ENCODE measurements at regions not wholly inside any gene's neighbourhood (a gene's known extent, or its start where the extent isn't known, plus 50 kb on each side); places are given as distances from the start of the nearest gene placed in this dataset.
"Not testable (repeated sequence)": the region's sequence is repeated elsewhere in the genome, so short reads cannot be mapped to it uniquely, and the experiment has no call there.

- Mint-ChIP-seq H3K9me3 (no peaks in the 10 kb centered on the region), H3K4me1 (peaks cover 5% of the 10 kb centered on the region), H3K36me3 (ENCODE audit: low read depth) (peaks cover 41% of the 10 kb centered on the region), H3K4me3 (no peak overlapping the region), H3K27me3 (ENCODE audit: low read depth, poor library complexity) (peaks cover 2% of the 10 kb centered on the region), H3K27ac (no peak overlapping the region)
- no peak for TF ChIP-seq CTCF (IDR thresholded peaks at IDR 0.05)
- no peak for DNase-seq
These were observed 205.0 kb upstream of the KCTD7 start for GRCh38 chr7:66423729-66424128.

- Mint-ChIP-seq H3K27ac (no peak overlapping the region), H3K4me1 (peaks cover 22% of the 10 kb centered on the region), H3K9me3 (no peaks in the 10 kb centered on the region), H3K27me3 (ENCODE audit: low read depth, poor library complexity) (no peaks in the 10 kb centered on the region), H3K36me3 (ENCODE audit: low read depth) (peaks cover 46% of the 10 kb centered on the region), H3K4me3 (no peak overlapping the region)
- TF ChIP-seq CTCF (IDR thresholded peaks at IDR 0.05) = no peak
- no peak for DNase-seq
These were observed 202.3 kb upstream of the KCTD7 start for GRCh38 chr7:66426332-66426731.

GRCh38 chr7:66426996-66427395, 201.7 kb upstream of the KCTD7 start:
- peaks cover 22% of the 10 kb centered on the region for H3K4me1 Mint-ChIP-seq
- TF ChIP-seq CTCF (IDR thresholded peaks at IDR 0.05) = no peak
- no peak for DNase-seq
- no peak overlapping the region for H3K4me3 Mint-ChIP-seq
- peaks cover 46% of the 10 kb centered on the region for H3K36me3 Mint-ChIP-seq (ENCODE audit: low read depth)
- no peaks in the 10 kb centered on the region for H3K9me3 Mint-ChIP-seq
- no peaks in the 10 kb centered on the region for H3K27me3 Mint-ChIP-seq (ENCODE audit: low read depth, poor library complexity)
- no peak overlapping the region for H3K27ac Mint-ChIP-seq

- no peak overlapping the region for H3K4me3 Mint-ChIP-seq
- H3K4me1 Mint-ChIP-seq = peaks cover 25% of the 10 kb centered on the region
- peaks cover 46% of the 10 kb centered on the region for H3K36me3 Mint-ChIP-seq (ENCODE audit: low read depth)
- H3K27ac Mint-ChIP-seq = no peak overlapping the region
- H3K27me3 Mint-ChIP-seq (ENCODE audit: low read depth, poor library complexity) = no peaks in the 10 kb centered on the region
- no peaks in the 10 kb centered on the region for H3K9me3 Mint-ChIP-seq
- no peak for DNase-seq
- TF ChIP-seq CTCF (IDR thresholded peaks at IDR 0.05) = no peak
These were observed 200.7 kb upstream of the KCTD7 start for GRCh38 chr7:66427956-66428355.

GRCh38 chr7:66429498-66430163, 199.1 kb upstream of the KCTD7 start:
- Mint-ChIP-seq H3K4me1 (peaks cover 25% of the 10 kb centered on the region), H3K4me3 (no peak overlapping the region), H3K27ac (no peak overlapping the region), H3K9me3 (no peaks in the 10 kb centered on the region), H3K27me3 (ENCODE audit: low read depth, poor library complexity) (peaks cover 2% of the 10 kb centered on the region), H3K36me3 (ENCODE audit: low read depth) (peaks cover 36% of the 10 kb centered on the region)
- no peak for TF ChIP-seq CTCF (IDR thresholded peaks at IDR 0.05)
- DNase-seq = no peak

GRCh38 chr7:66430164-66430545, 198.5 kb upstream of the KCTD7 start:
- H3K9me3 Mint-ChIP-seq = no peaks in the 10 kb centered on the region
- peaks cover 36% of the 10 kb centered on the region for H3K36me3 Mint-ChIP-seq (ENCODE audit: low read depth)
- no peak overlapping the region for H3K4me3 Mint-ChIP-seq
- no peak overlapping the region for H3K27ac Mint-ChIP-seq
- no peak for DNase-seq
- peaks cover 2% of the 10 kb centered on the region for H3K27me3 Mint-ChIP-seq (ENCODE audit: low read depth, poor library complexity)
- peaks cover 25% of the 10 kb centered on the region for H3K4me1 Mint-ChIP-seq
- no peak for TF ChIP-seq CTCF (IDR thresholded peaks at IDR 0.05)

- not testable (repeated sequence) for H3K27me3 Mint-ChIP-seq (ENCODE audit: low read depth, poor library complexity); H3K4me1 Mint-ChIP-seq; DNase-seq; H3K4me3 Mint-ChIP-seq; H3K9me3 Mint-ChIP-seq
- H3K36me3 Mint-ChIP-seq (ENCODE audit: low read depth) = peaks cover 19% of the 10 kb centered on the region
- peak overlapping the region; percentile 44 for H3K27ac Mint-ChIP-seq
These were observed 189.8 kb upstream of the KCTD7 start for GRCh38 chr7:66438703-66439405.
